ENCODE measurements at regions not wholly inside any gene's neighbourhood (a gene's known extent, or its start where the extent isn't known, plus 50 kb on each side); places are given as distances from the start of the nearest gene placed in this dataset.

- TF ChIP-seq, protein P1, sequence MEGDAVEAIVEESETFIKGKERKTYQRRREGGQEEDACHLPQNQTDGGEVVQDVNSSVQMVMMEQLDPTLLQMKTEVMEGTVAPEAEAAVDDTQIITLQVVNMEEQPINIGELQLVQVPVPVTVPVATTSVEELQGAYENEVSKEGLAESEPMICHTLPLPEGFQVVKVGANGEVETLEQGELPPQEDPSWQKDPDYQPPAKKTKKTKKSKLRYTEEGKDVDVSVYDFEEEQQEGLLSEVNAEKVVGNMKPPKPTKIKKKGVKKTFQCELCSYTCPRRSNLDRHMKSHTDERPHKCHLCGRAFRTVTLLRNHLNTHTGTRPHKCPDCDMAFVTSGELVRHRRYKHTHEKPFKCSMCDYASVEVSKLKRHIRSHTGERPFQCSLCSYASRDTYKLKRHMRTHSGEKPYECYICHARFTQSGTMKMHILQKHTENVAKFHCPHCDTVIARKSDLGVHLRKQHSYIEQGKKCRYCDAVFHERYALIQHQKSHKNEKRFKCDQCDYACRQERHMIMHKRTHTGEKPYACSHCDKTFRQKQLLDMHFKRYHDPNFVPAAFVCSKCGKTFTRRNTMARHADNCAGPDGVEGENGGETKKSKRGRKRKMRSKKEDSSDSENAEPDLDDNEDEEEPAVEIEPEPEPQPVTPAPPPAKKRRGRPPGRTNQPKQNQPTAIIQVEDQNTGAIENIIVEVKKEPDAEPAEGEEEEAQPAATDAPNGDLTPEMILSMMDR (IDR thresholded peaks at IDR 0.05): no peak
- TF ChIP-seq POLR2A (IDR thresholded peaks at IDR 0.05): no peak
- Histone ChIP-seq H3K27me3 (no peaks in the 10 kb centered on the region), H3K4me3 (no peak overlapping the region), H3K27ac (no peak overlapping the region), H3K4me1 (no peaks in the 10 kb centered on the region), H3K9me3 (no peaks in the 10 kb centered on the region), H3K36me3 (replicated peaks in 1 of 2; ENCODE audit: insufficient read depth in 1 of 2, low read depth in 2 of 2) (no peaks in the 10 kb centered on the region)
- intact Hi-C loops (cut with DNase I): no loop called here
- DNase-seq (no peak), ATAC-seq (no peak)
- WGBS, 2 donors: 19 to 27% methylated on average over 2 of the region's 2 CpGs
Measured at GRCh38 chr3:105950881-105951600, 82.2 kb upstream of the CBLB start.

GRCh38 chr3:105953831-105954230 is 85.0 kb upstream of the CBLB start:
- DNase-seq (no peak), ATAC-seq (no peak)
- no peak overlapping the region for H3K27ac ChIP-seq
- intact Hi-C loops (cut with DNase I): no loop called here
- H3K36me3 ChIP-seq (replicated peaks in 1 of 2; ENCODE audit: insufficient read depth in 1 of 2, low read depth in 2 of 2): no peaks in the 10 kb centered on the region
- H3K4me3 ChIP-seq: no peak overlapping the region
- WGBS, 2 donors: 62 to 71% methylated on average over 1 of the region's 1 CpG
- no peaks in the 10 kb centered on the region for H3K27me3 ChIP-seq
- TF ChIP-seq POLR2A (IDR thresholded peaks at IDR 0.05): no peak
- TF ChIP-seq, protein P1 (IDR thresholded peaks at IDR 0.05): no peak
- no peaks in the 10 kb centered on the region for H3K4me1 ChIP-seq
- H3K9me3 ChIP-seq: no peaks in the 10 kb centered on the region

DNA sequence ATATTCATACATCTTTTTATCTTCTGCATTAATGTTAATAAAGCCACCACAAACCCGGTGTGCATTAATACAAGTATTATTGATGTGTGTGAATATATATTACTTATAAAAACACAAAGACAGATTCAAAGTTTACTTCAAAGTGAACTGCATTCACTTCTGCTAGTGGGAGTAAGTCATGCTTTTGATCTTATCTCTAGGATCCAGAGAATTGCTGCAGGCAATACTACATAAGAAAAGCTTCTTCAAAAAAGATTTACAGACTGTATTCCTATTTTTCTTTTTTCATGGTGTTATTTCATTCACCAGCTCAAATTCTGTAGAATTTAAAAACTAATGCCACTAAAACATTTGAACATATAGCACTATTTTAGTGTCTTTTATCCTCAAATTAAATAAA is 87.5 kb upstream of the CBLB start:
- WGBS, 2 donors: 68 to 79% methylated on average over 1 of the region's 1 CpG
- no peak overlapping the region for H3K27ac ChIP-seq
- TF ChIP-seq, protein P1 (IDR thresholded peaks at IDR 0.05): no peak
- no peak for TF ChIP-seq POLR2A (IDR thresholded peaks at IDR 0.05)
- H3K27me3 ChIP-seq: no peaks in the 10 kb centered on the region
- no peak for DNase-seq
- no peaks in the 10 kb centered on the region for H3K4me1 ChIP-seq
- H3K4me3 ChIP-seq: no peak overlapping the region
- no peaks in the 10 kb centered on the region for H3K36me3 ChIP-seq (replicated peaks in 1 of 2; ENCODE audit: insufficient read depth in 1 of 2, low read depth in 2 of 2)
- intact Hi-C loops (cut with DNase I): no loop called here
- no peak for ATAC-seq
- no peaks in the 10 kb centered on the region for H3K9me3 ChIP-seq

GRCh38 chr3:105957722-105958121 is 88.9 kb upstream of the CBLB start:
- H3K27ac ChIP-seq: no peak overlapping the region
- intact Hi-C loops (cut with DNase I): no loop called here
- H3K4me1 ChIP-seq: no peaks in the 10 kb centered on the region
- ATAC-seq (no peak), DNase-seq (no peak)
- H3K4me3 ChIP-seq: no peak overlapping the region
- TF ChIP-seq POLR2A (IDR thresholded peaks at IDR 0.05): no peak
- TF ChIP-seq, protein P1 (IDR thresholded peaks at IDR 0.05): no peak
- no peaks in the 10 kb centered on the region for H3K27me3 ChIP-seq
- H3K9me3 ChIP-seq: no peaks in the 10 kb centered on the region
- 79 to 89% methylated on average over 5 of the region's 5 CpGs for WGBS, 2 donors
- no peaks in the 10 kb centered on the region for H3K36me3 ChIP-seq (replicated peaks in 1 of 2; ENCODE audit: insufficient read depth in 1 of 2, low read depth in 2 of 2)

Data from body of pancreas (tissue), 4 donors.